Right lobe of liver (tissue), 4 donors: ENCODE measurements at regions not wholly inside any gene's neighbourhood (a gene's known extent, or its start where the extent isn't known, plus 50 kb on each side); places are given as distances from the start of the nearest gene placed in this dataset.

Experiments used
- POLR2A ChIP-seq: fragments of 450-650 bp; IDR thresholded peaks from one replicate; pipeline ENCODE4 v1.6.1; 2017; ENCODE audit warnings: antibody characterized with exemption, mild to moderate bottlenecking
- TF ChIP-seq, protein P1 (sequence below), 4 donors: fragments of 200-600 bp in 3 of 4; fragments of 450-650 bp in 1 of 4; IDR thresholded peaks; one replicate each; pipeline versions ENCODE4 v1.5.1 to v1.8.0; 2016 to 2022; ENCODE audit warnings: antibody characterized with exemption in 4 of 4, mild to moderate bottlenecking in 2 of 4
- donor health status: DM: no; HTN: no; CAD: no.
- donor health status: DM: no; HTN: no; CAD: no.
- donor health status: DM: no; HTN: yes; CAD: no.

DNA sequence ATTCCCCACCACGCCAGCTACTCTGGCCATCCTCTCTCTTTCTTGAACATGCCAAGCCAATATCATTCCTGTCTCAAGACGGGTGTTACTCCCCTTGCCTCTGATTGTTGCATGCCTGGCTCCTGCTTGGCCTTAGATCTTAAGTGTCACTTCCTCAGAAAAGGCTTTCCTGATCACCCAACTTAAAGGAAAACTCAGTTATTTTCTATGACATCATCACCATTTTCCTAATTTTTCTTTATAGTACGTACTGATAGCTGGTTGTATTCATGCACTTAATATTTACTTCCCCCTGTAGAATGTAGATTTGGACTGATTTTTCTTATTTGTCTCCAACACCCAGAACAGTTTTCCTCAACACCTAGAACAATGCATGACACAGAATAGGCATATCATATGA, 123.8 kb upstream of the TSPAN2 start:
- TF ChIP-seq, protein P1, sequence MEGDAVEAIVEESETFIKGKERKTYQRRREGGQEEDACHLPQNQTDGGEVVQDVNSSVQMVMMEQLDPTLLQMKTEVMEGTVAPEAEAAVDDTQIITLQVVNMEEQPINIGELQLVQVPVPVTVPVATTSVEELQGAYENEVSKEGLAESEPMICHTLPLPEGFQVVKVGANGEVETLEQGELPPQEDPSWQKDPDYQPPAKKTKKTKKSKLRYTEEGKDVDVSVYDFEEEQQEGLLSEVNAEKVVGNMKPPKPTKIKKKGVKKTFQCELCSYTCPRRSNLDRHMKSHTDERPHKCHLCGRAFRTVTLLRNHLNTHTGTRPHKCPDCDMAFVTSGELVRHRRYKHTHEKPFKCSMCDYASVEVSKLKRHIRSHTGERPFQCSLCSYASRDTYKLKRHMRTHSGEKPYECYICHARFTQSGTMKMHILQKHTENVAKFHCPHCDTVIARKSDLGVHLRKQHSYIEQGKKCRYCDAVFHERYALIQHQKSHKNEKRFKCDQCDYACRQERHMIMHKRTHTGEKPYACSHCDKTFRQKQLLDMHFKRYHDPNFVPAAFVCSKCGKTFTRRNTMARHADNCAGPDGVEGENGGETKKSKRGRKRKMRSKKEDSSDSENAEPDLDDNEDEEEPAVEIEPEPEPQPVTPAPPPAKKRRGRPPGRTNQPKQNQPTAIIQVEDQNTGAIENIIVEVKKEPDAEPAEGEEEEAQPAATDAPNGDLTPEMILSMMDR (IDR thresholded peaks at IDR 0.05): no peak
- no peak for TF ChIP-seq POLR2A
